Adrenal gland (tissue), 5 donors: ENCODE measurements at regions not wholly inside any gene's neighbourhood (a gene's known extent, or its start where the extent isn't known, plus 50 kb on each side); places are given as distances from the start of the nearest gene placed in this dataset.

Source experiments
- POLR2A ChIP-seq, 2 donors: fragments of 450-650 bp; IDR thresholded peaks; one replicate each; pipeline ENCODE4 v1.6.1; 2017; ENCODE audit warnings: antibody characterized with exemption in 2 of 2, mild to moderate bottlenecking in 2 of 2, moderate library complexity in 1 of 2
- TF ChIP-seq, protein P1 (sequence below), 6 experiments: fragments of 450-650 bp in 4 of 6; fragments of 200-600 bp in 2 of 6; sonication (generic) in 1 of 6; IDR thresholded peaks; 1 replicate in 5 of 6; 2 replicates in 1 of 6; pipeline versions ENCODE4 v1.5.1 to v1.8.0; 2016 to 2021; ENCODE audit warnings: antibody characterized with exemption in 6 of 6, mild to moderate bottlenecking in 2 of 6, moderate library complexity in 1 of 6
- donor health status: DM: no; HTN: no; CAD: no.

GRCh38 chr1:199859491-199859933 is 168.0 kb upstream of the NR5A2 start:
- TF ChIP-seq, protein P1, sequence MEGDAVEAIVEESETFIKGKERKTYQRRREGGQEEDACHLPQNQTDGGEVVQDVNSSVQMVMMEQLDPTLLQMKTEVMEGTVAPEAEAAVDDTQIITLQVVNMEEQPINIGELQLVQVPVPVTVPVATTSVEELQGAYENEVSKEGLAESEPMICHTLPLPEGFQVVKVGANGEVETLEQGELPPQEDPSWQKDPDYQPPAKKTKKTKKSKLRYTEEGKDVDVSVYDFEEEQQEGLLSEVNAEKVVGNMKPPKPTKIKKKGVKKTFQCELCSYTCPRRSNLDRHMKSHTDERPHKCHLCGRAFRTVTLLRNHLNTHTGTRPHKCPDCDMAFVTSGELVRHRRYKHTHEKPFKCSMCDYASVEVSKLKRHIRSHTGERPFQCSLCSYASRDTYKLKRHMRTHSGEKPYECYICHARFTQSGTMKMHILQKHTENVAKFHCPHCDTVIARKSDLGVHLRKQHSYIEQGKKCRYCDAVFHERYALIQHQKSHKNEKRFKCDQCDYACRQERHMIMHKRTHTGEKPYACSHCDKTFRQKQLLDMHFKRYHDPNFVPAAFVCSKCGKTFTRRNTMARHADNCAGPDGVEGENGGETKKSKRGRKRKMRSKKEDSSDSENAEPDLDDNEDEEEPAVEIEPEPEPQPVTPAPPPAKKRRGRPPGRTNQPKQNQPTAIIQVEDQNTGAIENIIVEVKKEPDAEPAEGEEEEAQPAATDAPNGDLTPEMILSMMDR (IDR thresholded peaks at IDR 0.05): no peak
- no peak for TF ChIP-seq POLR2A (IDR thresholded peaks at IDR 0.05)
